Mesothelial cell of epicardium (in vitro differentiated cells): ENCODE measurements at regions not wholly inside any gene's neighbourhood (a gene's known extent, or its start where the extent isn't known, plus 50 kb on each side); places are given as distances from the start of the nearest gene placed in this dataset.

Experiments used
- DNase-seq, 2 experiments: peaks; one replicate each; pipeline ENCODE4 v3.0.0; 2021; ENCODE audit warnings: low spot score in 2 of 2; ENCODE audit not compliant: unreplicated experiment in 2 of 2
- H3K27ac Mint-ChIP-seq: 2 replicates; pipeline ENCODE4 v1.8.0; 2021; ENCODE audit warnings: mixed read lengths
- H3K27me3 Mint-ChIP-seq: 2 replicates; pipeline ENCODE4 v1.8.0; 2021; ENCODE audit warnings: low read depth, mixed read lengths
- H3K36me3 Mint-ChIP-seq: 2 replicates; pipeline ENCODE4 v1.8.0; 2021; ENCODE audit warnings: mixed read lengths
- H3K4me1 Mint-ChIP-seq: 2 replicates; pipeline ENCODE4 v1.8.0; 2021; ENCODE audit warnings: mixed read lengths
- H3K4me3 Mint-ChIP-seq: 2 replicates; pipeline ENCODE4 v1.8.0; 2021; ENCODE audit warnings: mild to moderate bottlenecking, moderate library complexity, mixed read lengths
- H3K9me3 Mint-ChIP-seq: 2 replicates; pipeline ENCODE4 v1.8.0; 2021; ENCODE audit warnings: mixed read lengths
- CTCF ChIP-seq: fragments of 200-600 bp; sonication (generic); IDR thresholded peaks from one replicate; pipeline ENCODE4 v1.5.0; 2021; ENCODE audit warnings: antibody characterized with exemption; ENCODE audit not compliant: unreplicated experiment

GRCh38 chr9:107886826-107887225, 397.3 kb upstream of the KLF4 start:
- Mint-ChIP-seq H3K4me3 (no peak overlapping the region), H3K4me1 (peaks cover 2% of the 10 kb centered on the region), H3K9me3 (peaks cover 8% of the 10 kb centered on the region), H3K36me3 (no peaks in the 10 kb centered on the region), H3K27me3 (no peaks in the 10 kb centered on the region), H3K27ac (no peak overlapping the region)
- DNase-seq, result no peak
- TF ChIP-seq CTCF, result no peak

GRCh38 chr9:107883496-107884124, 394.0 kb upstream of the KLF4 start:
- H3K4me1 Mint-ChIP-seq, result peaks cover 4% of the 10 kb centered on the region
- DNase-seq, result no peak
- no peak overlapping the region for H3K4me3 Mint-ChIP-seq
- no peak overlapping the region for H3K27ac Mint-ChIP-seq
- H3K36me3 Mint-ChIP-seq, result no peaks in the 10 kb centered on the region
- TF ChIP-seq CTCF, result no peak
- no peaks in the 10 kb centered on the region for H3K27me3 Mint-ChIP-seq
- peaks cover 3% of the 10 kb centered on the region for H3K9me3 Mint-ChIP-seq

GRCh38 chr9:107881626-107882300, 392.2 kb upstream of the KLF4 start:
- no peaks in the 10 kb centered on the region for H3K9me3 Mint-ChIP-seq
- no peak for TF ChIP-seq CTCF
- DNase-seq, result no peak
- H3K27ac Mint-ChIP-seq, result no peak overlapping the region
- H3K27me3 Mint-ChIP-seq, result no peaks in the 10 kb centered on the region
- H3K4me1 Mint-ChIP-seq, result peaks cover 4% of the 10 kb centered on the region
- no peaks in the 10 kb centered on the region for H3K36me3 Mint-ChIP-seq
- no peak overlapping the region for H3K4me3 Mint-ChIP-seq

- no peak for TF ChIP-seq CTCF
- H3K27ac Mint-ChIP-seq, result no peak overlapping the region
- no peak overlapping the region for H3K4me3 Mint-ChIP-seq
- H3K36me3 Mint-ChIP-seq, result no peaks in the 10 kb centered on the region
- no peak for DNase-seq
- H3K4me1 Mint-ChIP-seq, result peaks cover 9% of the 10 kb centered on the region
- no peaks in the 10 kb centered on the region for H3K27me3 Mint-ChIP-seq
- H3K9me3 Mint-ChIP-seq, result no peaks in the 10 kb centered on the region
These were observed 388.9 kb upstream of the KLF4 start for GRCh38 chr9:107878462-107878861.

GRCh38 chr9:107875571-107875980, 386.0 kb upstream of the KLF4 start:
- Mint-ChIP-seq H3K9me3 (no peaks in the 10 kb centered on the region), H3K27ac (no peak overlapping the region), H3K27me3 (no peaks in the 10 kb centered on the region), H3K4me3 (no peak overlapping the region), H3K4me1 (peaks cover 9% of the 10 kb centered on the region), H3K36me3 (no peaks in the 10 kb centered on the region)
- no peak for DNase-seq
- TF ChIP-seq CTCF, result no peak
